Erythroblast (primary cell): ENCODE measurements at regions not wholly inside any gene's neighbourhood (a gene's known extent, or its start where the extent isn't known, plus 50 kb on each side); places are given as distances from the start of the nearest gene placed in this dataset.
"Not testable (repeated sequence)": the region's sequence is repeated elsewhere in the genome, so short reads cannot be mapped to it uniquely, and the experiment has no call there.

Experiments
- DNase-seq, 2 experiments: peaks; one replicate each; lab custom pipeline; 2025; lab: John Stamatoyannopoulos, UW
- GATA1 ChIP-seq: IDR thresholded peaks from 2 replicates; pipeline ENCODE4 v1.6.1; 2011; ENCODE audit warnings: low read depth, mild to moderate bottlenecking, control low read depth, low read length, moderate library complexity
- POLR2A ChIP-seq: IDR thresholded peaks from 2 replicates; pipeline ENCODE4 v1.6.1; 2011; ENCODE audit warnings: mild to moderate bottlenecking, low read length

- DNase-seq: no peak
- TF ChIP-seq GATA1 (no peak), POLR2A (no peak)
These were observed 111.3 kb upstream of the WSCD1 start for GRCh38 chr17:5958850-5959249.

DNA sequence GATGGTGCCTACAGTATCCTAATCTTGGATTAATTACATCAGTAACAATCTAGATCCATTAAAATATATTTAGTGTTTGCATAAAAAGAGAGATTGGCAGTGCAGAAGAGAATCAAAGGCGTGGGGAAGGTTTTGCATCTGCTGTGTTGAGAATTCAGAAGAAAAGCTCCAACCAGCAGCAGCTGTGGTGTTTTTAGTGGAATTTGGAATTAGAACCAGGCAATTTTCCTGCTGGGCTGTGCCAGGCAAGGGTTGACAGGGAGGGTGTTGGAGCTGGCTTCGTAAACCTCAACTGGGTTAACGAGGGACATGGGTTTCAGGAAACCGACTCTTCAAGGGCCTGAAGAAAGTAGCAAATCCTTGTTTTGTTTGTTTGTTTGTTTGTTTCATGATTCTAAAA lies 107.8 kb upstream of the WSCD1 start:
- TF ChIP-seq POLR2A (no peak), GATA1 (no peak)
- no peak for DNase-seq

DNA sequence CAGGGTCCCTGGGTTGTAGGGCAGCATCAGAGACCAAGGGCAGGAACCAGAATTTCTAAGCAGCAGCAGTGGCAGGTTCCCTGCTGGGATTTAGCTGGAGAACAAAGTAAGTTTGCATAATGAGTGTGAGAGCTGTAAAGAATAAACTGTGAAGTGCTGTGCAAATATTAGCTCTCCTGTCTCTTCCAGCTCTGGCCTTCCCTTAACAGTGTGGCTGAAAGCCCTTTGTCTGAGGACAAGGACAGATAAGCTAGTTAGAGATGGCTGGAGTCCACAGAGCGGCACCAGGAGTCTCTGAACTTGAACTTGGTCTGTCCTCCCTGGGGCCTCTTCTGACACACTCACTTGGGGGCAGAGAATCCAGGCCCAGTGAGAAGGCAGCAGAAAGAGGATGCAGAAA lies 98.2 kb upstream of the WSCD1 start:
- no peak for TF ChIP-seq GATA1
- no peak for TF ChIP-seq POLR2A
- no peak for DNase-seq

GRCh38 chr17:5973410-5973809 lies 96.8 kb upstream of the WSCD1 start:
- TF ChIP-seq GATA1: no peak
- TF ChIP-seq POLR2A: no peak

DNA sequence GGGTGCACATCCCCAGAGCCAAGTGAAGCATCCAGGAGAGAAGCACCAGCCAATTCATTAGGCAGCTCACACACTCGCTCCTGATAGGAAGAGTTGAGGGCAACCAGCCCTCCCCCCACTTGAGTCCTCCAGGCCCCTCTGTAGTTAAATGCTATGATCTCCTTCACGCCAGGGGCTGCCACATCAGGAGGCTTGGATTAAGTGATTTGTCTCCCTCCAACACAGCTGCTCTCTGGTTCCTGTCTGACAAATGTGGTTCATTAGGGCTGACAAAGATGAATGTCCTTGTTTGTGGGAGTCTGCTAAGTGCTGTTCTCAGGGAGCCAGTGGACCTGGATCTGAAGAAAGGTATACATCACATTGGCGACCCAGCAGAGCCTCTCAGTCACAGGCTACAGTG lies 94.5 kb upstream of the WSCD1 start:
- DNase-seq: no peak
- TF ChIP-seq GATA1: no peak
- no peak for TF ChIP-seq POLR2A

More at GRCh38 chr17:5973410-5973809, 96.8 kb upstream of the WSCD1 start:
- DNase-seq: no peak

GRCh38 chr17:5976251-5976650 lies 93.9 kb upstream of the WSCD1 start:
- DNase-seq: no peak
- TF ChIP-seq POLR2A (no peak), GATA1 (no peak)

GRCh38 chr17:5978496-5978895 lies 91.7 kb upstream of the WSCD1 start:
- DNase-seq: no peak
- TF ChIP-seq POLR2A: no peak
- TF ChIP-seq GATA1: no peak

GRCh38 chr17:5980941-5981340 lies 89.2 kb upstream of the WSCD1 start:
- DNase-seq: no peak
- TF ChIP-seq GATA1 (no peak), POLR2A (no peak)

DNA sequence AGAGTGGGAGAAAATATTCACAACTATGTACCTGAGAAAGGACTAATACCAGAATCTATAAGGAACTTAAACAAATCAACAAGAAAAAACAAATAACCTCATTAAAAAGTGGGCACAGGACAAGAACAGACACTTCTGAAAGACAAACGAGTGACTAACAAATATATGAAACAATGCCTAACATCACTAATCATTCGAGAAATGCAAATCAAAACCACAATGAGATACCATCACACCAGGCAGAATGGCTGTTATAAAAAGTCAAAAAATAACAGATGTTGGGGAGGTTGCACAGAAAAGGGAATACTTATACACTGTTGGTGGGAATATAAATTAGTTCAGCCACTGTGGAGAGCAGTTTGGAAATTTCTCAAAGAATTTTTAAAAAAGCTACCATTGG lies 83.5 kb upstream of the WSCD1 start:
- TF ChIP-seq POLR2A (no peak), GATA1 (no peak)
- DNase-seq: no peak

- no peak for DNase-seq
- TF ChIP-seq POLR2A (no peak), GATA1 (no peak)
These were observed 69.8 kb upstream of the WSCD1 start for GRCh38 chr17:6000426-6000825.

- DNase-seq: not testable (repeated sequence)
These were observed 67.0 kb upstream of the WSCD1 start for GRCh38 chr17:6003221-6003620.

DNA sequence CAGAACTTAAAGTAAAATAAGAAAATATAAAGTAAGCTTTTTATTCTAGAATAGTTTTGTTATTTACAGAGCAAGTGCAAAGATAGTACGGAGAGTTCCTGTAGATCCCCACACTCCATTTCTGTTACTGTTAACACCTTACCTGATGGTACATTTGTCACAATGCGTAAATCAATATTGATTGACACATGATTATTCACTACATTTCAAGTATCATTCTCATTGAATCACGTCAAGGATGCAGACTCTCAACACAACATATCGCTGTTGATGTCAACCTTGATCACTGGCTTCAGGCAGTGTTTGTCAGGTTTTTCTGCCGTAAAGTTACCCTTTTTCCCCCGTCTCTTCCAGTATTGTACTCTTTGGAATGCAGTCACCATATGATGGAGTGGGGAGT lies 64.2 kb upstream of the WSCD1 start:
- no peak for TF ChIP-seq GATA1
- no peak for TF ChIP-seq POLR2A
- no peak for DNase-seq

DNA sequence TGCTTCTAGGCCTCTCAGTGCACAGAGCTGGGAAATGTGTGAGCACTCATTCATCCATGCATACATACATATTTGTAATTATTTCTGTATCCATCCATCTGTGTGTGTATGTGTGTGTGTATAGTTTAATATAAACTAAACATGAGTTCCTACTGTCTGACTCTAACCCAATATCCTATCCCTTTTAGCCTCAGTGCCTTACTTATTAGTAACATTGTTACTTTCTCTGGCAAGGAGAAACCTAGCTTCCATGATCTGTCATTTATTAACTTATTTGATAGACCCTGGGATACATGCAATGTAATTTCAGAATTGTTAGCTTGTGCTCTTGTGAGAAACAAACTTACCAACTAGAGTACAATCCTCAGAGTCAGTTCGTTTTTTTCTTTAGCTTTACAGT lies 59.0 kb upstream of the WSCD1 start:
- no peak for TF ChIP-seq GATA1
- no peak for TF ChIP-seq POLR2A
- no peak for DNase-seq

- TF ChIP-seq POLR2A (no peak), GATA1 (no peak)
- DNase-seq: no peak
These were observed 51.4 kb upstream of the WSCD1 start for GRCh38 chr17:6018788-6019187.

GRCh38 chr17:6019959-6020358 lies 50.2 kb upstream of the WSCD1 start:
- TF ChIP-seq GATA1: no peak
- no peak for DNase-seq

DNA sequence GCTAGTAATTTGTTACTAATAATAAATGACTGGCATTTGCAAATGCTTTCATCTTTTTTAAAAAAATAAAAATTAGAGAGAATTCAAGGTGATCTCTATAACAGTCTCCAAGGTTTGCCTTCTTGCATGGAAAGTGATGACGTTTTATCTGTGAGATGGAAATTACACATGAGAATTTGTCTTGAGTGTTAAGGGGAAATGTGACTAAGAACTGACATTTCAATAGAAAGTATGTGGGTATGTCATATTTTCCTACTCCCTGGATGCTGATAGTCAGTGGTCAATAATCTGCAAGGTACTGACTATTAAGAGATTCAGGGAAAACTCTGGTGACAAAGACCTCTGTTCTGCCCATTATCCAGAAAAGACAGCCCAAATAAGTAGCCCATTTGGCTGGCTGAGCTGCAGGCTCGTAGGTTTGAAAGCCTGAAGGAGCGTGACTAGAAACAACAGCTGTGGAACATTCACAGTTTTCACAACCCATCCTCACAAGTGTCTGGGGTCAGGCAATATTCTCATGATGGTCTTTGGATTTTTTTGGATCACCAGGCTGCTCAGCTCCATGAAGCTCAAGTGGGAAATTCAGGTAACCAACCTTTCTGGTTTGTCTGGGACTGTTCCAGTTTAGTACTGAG lies 49.7 kb upstream of the WSCD1 start:
- no peak for DNase-seq
- no peak for TF ChIP-seq POLR2A
